K562 (cell line): ENCODE measurements at regions not wholly inside any gene's neighbourhood (a gene's known extent, or its start where the extent isn't known, plus 50 kb on each side); places are given as distances from the start of the nearest gene placed in this dataset.

Source experiments
- BCLAF1 ChIP-seq, 2 experiments: fragments of 450-650 bp in 1 of 2; IDR thresholded peaks; 2 replicates each; pipeline ENCODE4 v1.6.1; 2011 to 2017; ENCODE audit warnings: low read depth in 2 of 2, antibody characterized with exemption in 1 of 2, borderline replicate concordance in 1 of 2, low read length in 1 of 2, mild to moderate bottlenecking in 1 of 2, mixed read lengths in 1 of 2; ENCODE audit not compliant: control insufficient read depth in 1 of 2
- CREB3L1 ChIP-seq: fragments of 450-650 bp; IDR thresholded peaks from 2 replicates; pipeline ENCODE4 v1.6.1; 2014; ENCODE audit warnings: low read depth, mild to moderate bottlenecking, moderate library complexity, borderline replicate concordance
- E2F5 ChIP-seq: sonication (generic); formaldehyde crosslinking; IDR thresholded peaks from 2 replicates; pipeline ENCODE4 v1.8.0; 2022; ENCODE audit warnings: mild to moderate bottlenecking, missing genetic modification reagents
- FUS ChIP-seq: fragments of 200-400 bp; formaldehyde crosslinking; optimal IDR thresholded peaks from 2 replicates; pipeline ENCODE3; 2017; ENCODE audit warnings: low read depth, low read length
- HINFP ChIP-seq: fragments of 450-650 bp; conservative IDR thresholded peaks from 2 replicates; pipeline ENCODE4 v1.6.1; 2016; ENCODE audit warnings: missing genetic modification characterization, low read depth, mild to moderate bottlenecking, control low read depth, missing compliant biosample characterization
- HNRNPL ChIP-seq: fragments of 200-400 bp; formaldehyde crosslinking; IDR thresholded peaks from 2 replicates; pipeline ENCODE4 v1.6.1; 2017; ENCODE audit warnings: low read depth, mild to moderate bottlenecking, low read length
- PHTF2 ChIP-seq: fragments of 250-450 bp; sonication (Bioruptor Pico); IDR thresholded peaks from 2 replicates; pipeline ENCODE4 v1.5.0; 2021; ENCODE audit warnings: mild to moderate bottlenecking
- RBFOX2 ChIP-seq: fragments of 200-400 bp; formaldehyde crosslinking; IDR thresholded peaks from 2 replicates; pipeline ENCODE4 v1.6.1; 2017; ENCODE audit warnings: low read depth, mild to moderate bottlenecking, low read length, moderate library complexity
- TBL1XR1 ChIP-seq, 2 experiments: IDR thresholded peaks; 2 replicates each; pipeline ENCODE4 v1.6.1; 2012; ENCODE audit warnings: improper control_type of control experiment in 2 of 2, low read length in 2 of 2, mild to moderate bottlenecking in 1 of 2
- TFAP4 ChIP-seq: sonication (generic); formaldehyde crosslinking; IDR thresholded peaks from 2 replicates; pipeline ENCODE4 v1.8.0; 2022; ENCODE audit warnings: missing genetic modification reagents, mild to moderate bottlenecking, moderate library complexity, borderline replicate concordance
- TFE3 ChIP-seq: fragments of 450-650 bp; formaldehyde crosslinking; IDR thresholded peaks from 2 replicates; pipeline ENCODE4 v1.4.0; 2020; ENCODE audit warnings: mild to moderate bottlenecking, mixed read lengths
- VEZF1 ChIP-seq: fragments of 200-800 bp; sonication (Bioruptor generic); IDR thresholded peaks from 2 replicates; pipeline ENCODE4 v1.6.1; 2017; ENCODE audit warnings: missing genetic modification characterization, missing compliant biosample characterization
- ZNF134 ChIP-seq: fragments of 250-450 bp; sonication (Bioruptor Pico); conservative IDR thresholded peaks from 2 replicates; pipeline ENCODE4 v1.4.0; 2020
- ZNF408 ChIP-seq: fragments of 250-450 bp; sonication (Bioruptor Pico); IDR thresholded peaks from 2 replicates; pipeline ENCODE4 v1.4.0; 2020; ENCODE audit warnings: low read depth, mild to moderate bottlenecking, moderate library complexity
- ZNF780A ChIP-seq: fragments of 250-450 bp; sonication (Bioruptor Pico); IDR thresholded peaks from 2 replicates; pipeline ENCODE4 v1.5.0; 2021; ENCODE audit warnings: mild to moderate bottlenecking

GRCh38 chr7:106590209-106590816, 70.6 kb downstream of the CCDC71L start (continued):
- TF ChIP-seq TFAP4 (CRISPR knock-in tag) (no peak), CREB3L1 (no peak), FUS (no peak), HINFP (tag) (no peak), HNRNPL (no peak), ZNF134 (no peak), RBFOX2 (no peak), ZNF780A (CRISPR knock-in tag) (no peak), VEZF1 (CRISPR knock-in tag) (peak; percentile 20; the same call in 1 of the 2 replicates), E2F5 (CRISPR knock-in tag) (no peak), PHTF2 (CRISPR knock-in tag) (no peak), TBL1XR1 (IDR thresholded peaks at IDR 0.05; ENCODE audit: low read length in 2 of 2) (peak in 1 of 2 experiments; percentile 79; a peak in 2 of 4 replicates), ZNF408 (CRISPR knock-in tag) (no peak), BCLAF1 (IDR thresholded peaks at IDR 0.05; ENCODE audit: borderline replicate concordance in 1 of 2, control insufficient read depth in 1 of 2, low read depth in 2 of 2, low read length in 1 of 2) (no peak), TFE3 (CRISPR knock-in tag) (no peak)
